ENCODE measurements at regions not wholly inside any gene's neighbourhood (a gene's known extent, or its start where the extent isn't known, plus 50 kb on each side); places are given as distances from the start of the nearest gene placed in this dataset.

DNA sequence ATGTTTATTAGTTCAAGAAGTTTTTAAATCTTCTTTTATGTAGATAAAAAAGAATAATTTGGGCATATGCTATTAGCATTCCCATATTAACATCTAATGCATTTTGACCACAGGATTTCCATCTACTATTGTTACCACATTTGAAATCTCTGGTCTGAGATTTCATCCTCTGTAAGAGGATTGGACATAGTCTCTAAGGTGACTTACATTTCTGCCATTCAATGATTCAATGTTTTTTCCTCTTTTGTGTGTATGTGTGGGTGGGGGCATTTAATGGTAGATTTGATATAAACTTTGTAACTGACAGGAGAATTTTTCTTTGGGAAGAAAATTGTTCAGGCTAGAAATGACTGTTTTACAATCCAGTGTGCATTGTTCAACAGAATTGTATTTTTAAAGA lies 307.3 kb upstream of the RBMS3 start:
- Histone ChIP-seq H3K9me3 (ENCODE audit: control insufficient read depth, insufficient read depth, low read depth, low read length) (no peaks in the 10 kb centered on the region), H2AFZ (ENCODE audit: low read length) (no peak overlapping the region), H4K20me1 (ENCODE audit: control insufficient read depth, extremely low read depth, insufficient read depth, low read length) (no peaks in the 10 kb centered on the region), H3K36me3 (ENCODE audit: control insufficient read depth, insufficient read depth, low read length) (no peaks in the 10 kb centered on the region), H3K4me3 (replicated peaks in 1 of 4; ENCODE audit: control extremely low read depth in 1 of 4, insufficient read depth in 1 of 4, low read depth in 3 of 4, low read length in 4 of 4) (no peak overlapping the region), H3K27ac (ENCODE audit: insufficient read depth, low read length) (no peak overlapping the region), H3K79me2 (ENCODE audit: control insufficient read depth, insufficient read depth, low read length) (no peaks in the 10 kb centered on the region), H3K9ac (ENCODE audit: insufficient read depth, low read length) (no peak overlapping the region), H3K27me3 (ENCODE audit: control insufficient read depth, insufficient read depth, low read length) (no peaks in the 10 kb centered on the region), H3K4me1 (ENCODE audit: control insufficient read depth, extremely low read depth, insufficient read depth, low read length) (no peaks in the 10 kb centered on the region), H3K4me2 (ENCODE audit: extremely low read depth, insufficient read depth, low read length) (no peak overlapping the region)
- no peak for TF ChIP-seq EZH2 (IDR thresholded peaks at IDR 0.05; ENCODE audit: low read length, missing control alignments)
- TF ChIP-seq, protein P1, sequence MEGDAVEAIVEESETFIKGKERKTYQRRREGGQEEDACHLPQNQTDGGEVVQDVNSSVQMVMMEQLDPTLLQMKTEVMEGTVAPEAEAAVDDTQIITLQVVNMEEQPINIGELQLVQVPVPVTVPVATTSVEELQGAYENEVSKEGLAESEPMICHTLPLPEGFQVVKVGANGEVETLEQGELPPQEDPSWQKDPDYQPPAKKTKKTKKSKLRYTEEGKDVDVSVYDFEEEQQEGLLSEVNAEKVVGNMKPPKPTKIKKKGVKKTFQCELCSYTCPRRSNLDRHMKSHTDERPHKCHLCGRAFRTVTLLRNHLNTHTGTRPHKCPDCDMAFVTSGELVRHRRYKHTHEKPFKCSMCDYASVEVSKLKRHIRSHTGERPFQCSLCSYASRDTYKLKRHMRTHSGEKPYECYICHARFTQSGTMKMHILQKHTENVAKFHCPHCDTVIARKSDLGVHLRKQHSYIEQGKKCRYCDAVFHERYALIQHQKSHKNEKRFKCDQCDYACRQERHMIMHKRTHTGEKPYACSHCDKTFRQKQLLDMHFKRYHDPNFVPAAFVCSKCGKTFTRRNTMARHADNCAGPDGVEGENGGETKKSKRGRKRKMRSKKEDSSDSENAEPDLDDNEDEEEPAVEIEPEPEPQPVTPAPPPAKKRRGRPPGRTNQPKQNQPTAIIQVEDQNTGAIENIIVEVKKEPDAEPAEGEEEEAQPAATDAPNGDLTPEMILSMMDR (conservative IDR thresholded peaks at IDR 0.05 in 1 of 2, IDR thresholded peaks at IDR 0.05 in 1 of 2; ENCODE audit: low read depth in 1 of 2, low read length in 2 of 2), result no peak
- DNase-seq (ENCODE audit: low read depth in 2 of 2), result peak; percentile 5 to 81

- Histone ChIP-seq H3K27ac (ENCODE audit: insufficient read depth, low read length) (no peak overlapping the region), H3K4me2 (ENCODE audit: extremely low read depth, insufficient read depth, low read length) (no peak overlapping the region), H3K36me3 (ENCODE audit: control insufficient read depth, insufficient read depth, low read length) (no peaks in the 10 kb centered on the region), H3K9ac (ENCODE audit: insufficient read depth, low read length) (no peak overlapping the region), H3K27me3 (ENCODE audit: control insufficient read depth, insufficient read depth, low read length) (no peaks in the 10 kb centered on the region), H3K4me1 (ENCODE audit: control insufficient read depth, extremely low read depth, insufficient read depth, low read length) (no peaks in the 10 kb centered on the region), H3K4me3 (replicated peaks in 1 of 4; ENCODE audit: control extremely low read depth in 1 of 4, insufficient read depth in 1 of 4, low read depth in 3 of 4, low read length in 4 of 4) (no peak overlapping the region), H3K9me3 (ENCODE audit: control insufficient read depth, insufficient read depth, low read depth, low read length) (no peaks in the 10 kb centered on the region), H4K20me1 (ENCODE audit: control insufficient read depth, extremely low read depth, insufficient read depth, low read length) (no peaks in the 10 kb centered on the region), H2AFZ (ENCODE audit: low read length) (no peak overlapping the region), H3K79me2 (ENCODE audit: control insufficient read depth, insufficient read depth, low read length) (no peaks in the 10 kb centered on the region)
- TF ChIP-seq EZH2 (IDR thresholded peaks at IDR 0.05; ENCODE audit: low read length, missing control alignments), result no peak
- TF ChIP-seq, protein P1 (conservative IDR thresholded peaks at IDR 0.05 in 1 of 2, IDR thresholded peaks at IDR 0.05 in 1 of 2; ENCODE audit: low read depth in 1 of 2, low read length in 2 of 2), result no peak
- no peak for DNase-seq (ENCODE audit: low read depth in 2 of 2)
Measured at GRCh38 chr3:28978092-28978491, 302.8 kb upstream of the RBMS3 start.

DNA sequence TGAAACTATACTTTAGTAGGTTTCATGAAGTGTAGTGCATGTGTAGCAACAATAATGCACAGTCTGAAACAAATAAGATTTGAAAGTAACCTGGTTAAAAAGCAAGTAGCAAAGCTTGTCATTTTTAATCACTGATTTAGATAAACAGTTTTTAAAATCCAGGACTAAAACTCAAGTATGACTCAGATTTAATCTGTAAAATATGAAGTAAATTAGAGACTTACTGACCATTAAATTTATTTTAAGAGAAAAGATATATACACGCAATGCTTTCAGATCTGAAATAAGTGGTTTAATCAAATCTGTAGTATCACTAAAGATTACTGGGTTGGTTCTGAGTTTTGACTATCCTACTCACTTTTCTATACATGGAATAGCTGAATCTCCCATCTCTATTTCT lies 300.7 kb upstream of the RBMS3 start:
- no peak for DNase-seq (ENCODE audit: low read depth in 2 of 2)
- Histone ChIP-seq H4K20me1 (ENCODE audit: control insufficient read depth, extremely low read depth, insufficient read depth, low read length) (no peaks in the 10 kb centered on the region), H3K4me3 (replicated peaks in 1 of 4; ENCODE audit: control extremely low read depth in 1 of 4, insufficient read depth in 1 of 4, low read depth in 3 of 4, low read length in 4 of 4) (no peak overlapping the region), H3K27me3 (ENCODE audit: control insufficient read depth, insufficient read depth, low read length) (no peaks in the 10 kb centered on the region), H2AFZ (ENCODE audit: low read length) (no peak overlapping the region), H3K79me2 (ENCODE audit: control insufficient read depth, insufficient read depth, low read length) (no peaks in the 10 kb centered on the region), H3K27ac (ENCODE audit: insufficient read depth, low read length) (no peak overlapping the region), H3K9me3 (ENCODE audit: control insufficient read depth, insufficient read depth, low read depth, low read length) (no peaks in the 10 kb centered on the region), H3K4me1 (ENCODE audit: control insufficient read depth, extremely low read depth, insufficient read depth, low read length) (no peaks in the 10 kb centered on the region), H3K9ac (ENCODE audit: insufficient read depth, low read length) (no peak overlapping the region), H3K36me3 (ENCODE audit: control insufficient read depth, insufficient read depth, low read length) (no peaks in the 10 kb centered on the region), H3K4me2 (ENCODE audit: extremely low read depth, insufficient read depth, low read length) (no peak overlapping the region)
- TF ChIP-seq, protein P1 (conservative IDR thresholded peaks at IDR 0.05 in 1 of 2, IDR thresholded peaks at IDR 0.05 in 1 of 2; ENCODE audit: low read depth in 1 of 2, low read length in 2 of 2), result no peak
- TF ChIP-seq EZH2 (IDR thresholded peaks at IDR 0.05; ENCODE audit: low read length, missing control alignments), result no peak

All from fibroblast of lung (primary cell).